NCI-H1092 treated with DMSO at 0.1 percent for 48 hours (cell line): ENCODE measurements at regions not wholly inside any gene's neighbourhood (a gene's known extent, or its start where the extent isn't known, plus 50 kb on each side); places are given as distances from the start of the nearest gene placed in this dataset.

Source experiments
- DNase-seq: peaks from one replicate; lab custom pipeline; 2025; lab: John Stamatoyannopoulos, UW

DNA sequence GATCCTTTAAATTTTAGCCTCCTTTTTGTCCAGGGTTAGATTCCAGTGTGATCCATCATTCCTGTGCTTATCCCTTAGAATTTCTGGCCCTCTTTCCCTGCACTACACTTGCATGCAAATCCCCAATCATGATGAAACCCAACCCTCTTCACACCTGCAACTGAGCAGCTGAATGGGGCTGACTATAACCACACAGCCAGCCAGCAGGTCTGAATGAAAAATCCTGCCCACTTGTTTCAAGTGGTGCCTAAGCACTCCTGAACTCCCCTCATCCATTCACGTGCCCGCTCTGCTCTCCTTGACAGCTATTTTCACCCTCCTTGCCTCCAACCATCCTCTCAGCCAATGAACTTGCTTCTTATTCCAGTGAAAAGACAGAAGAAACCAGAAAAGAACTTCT, 80.5 kb upstream of the AFF3 start:
- DNase-seq = peak; percentile 60

GRCh38 chr2:100218552-100218951, 76.2 kb upstream of the AFF3 start:
- DNase-seq = no peak

DNA sequence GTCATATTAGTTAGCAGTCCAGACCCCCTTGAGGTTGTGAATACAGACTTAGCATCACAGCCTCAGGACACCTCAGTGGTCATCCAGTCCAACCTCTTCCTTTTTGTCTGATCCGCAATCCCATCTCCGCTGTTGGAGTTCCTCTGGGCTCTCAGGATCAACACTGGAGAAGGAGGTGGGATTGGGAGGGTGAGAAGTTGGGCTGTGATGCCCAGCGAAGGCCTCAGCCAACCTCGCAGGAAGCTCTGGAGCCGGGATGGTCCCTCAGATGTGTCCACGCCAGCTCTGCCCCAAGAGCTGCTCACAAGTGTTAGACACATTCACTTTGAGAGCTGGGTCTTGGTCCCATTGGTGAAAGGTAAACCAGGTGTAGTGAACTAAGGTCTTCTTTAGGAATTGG, 74.9 kb upstream of the AFF3 start:
- DNase-seq = no peak

- DNase-seq = no peak
Measured at GRCh38 chr2:100216015-100216414, 73.6 kb upstream of the AFF3 start.

DNA sequence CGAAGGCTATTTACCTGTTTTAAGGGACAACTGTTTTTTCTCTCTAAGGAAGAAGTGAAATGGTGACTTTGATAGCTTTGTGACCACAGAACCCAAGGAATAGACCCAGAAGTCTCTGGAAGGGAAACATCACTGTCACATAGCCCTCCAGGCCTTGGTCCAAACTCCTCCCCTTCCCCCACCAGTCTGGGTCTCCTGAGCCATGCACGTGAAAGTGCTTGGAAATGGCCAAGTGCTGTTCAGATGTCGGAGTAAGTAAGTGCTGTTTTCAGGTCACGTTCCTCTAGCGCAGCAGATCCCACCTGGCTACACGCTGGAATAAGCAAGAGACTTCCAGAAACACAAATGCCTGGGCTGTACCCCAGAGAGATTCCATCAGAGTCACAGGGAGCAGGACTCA, 73.0 kb upstream of the AFF3 start:
- no peak for DNase-seq

DNA sequence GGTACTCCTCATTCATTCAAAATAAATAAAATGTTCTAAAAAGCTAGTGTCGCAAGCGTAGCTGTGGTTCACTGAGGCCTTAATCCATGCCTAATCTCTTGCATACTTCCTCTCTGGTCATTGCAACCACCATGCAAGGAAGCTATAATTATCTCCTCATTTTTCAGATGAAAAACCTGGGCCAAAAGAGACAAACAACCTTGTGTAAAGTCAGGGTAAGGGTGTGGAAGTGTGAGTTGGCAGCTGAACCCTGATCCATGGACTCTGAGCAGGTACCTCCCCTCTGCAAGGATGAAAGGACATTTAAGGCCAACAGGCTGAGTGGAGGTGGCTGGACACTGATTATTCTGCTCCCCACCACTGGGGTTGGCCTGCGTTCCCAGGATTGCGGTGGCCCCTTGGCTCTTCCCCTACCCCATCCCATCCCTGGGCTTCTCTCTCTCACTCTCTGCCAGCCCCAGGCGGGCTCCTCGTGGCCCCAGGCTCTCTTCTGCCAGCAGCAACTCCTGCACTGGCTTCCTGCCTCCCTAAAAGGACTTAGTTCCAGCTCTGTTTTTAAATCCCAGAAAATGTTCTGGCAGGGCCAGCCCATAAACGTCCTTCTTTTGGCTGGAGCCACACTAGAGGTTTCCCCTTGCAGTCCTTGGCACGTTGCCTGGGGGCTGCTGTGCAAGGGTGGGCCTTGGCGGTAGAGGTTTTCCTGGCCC, 72.0 kb upstream of the AFF3 start:
- DNase-seq = peak; percentile 83

DNA sequence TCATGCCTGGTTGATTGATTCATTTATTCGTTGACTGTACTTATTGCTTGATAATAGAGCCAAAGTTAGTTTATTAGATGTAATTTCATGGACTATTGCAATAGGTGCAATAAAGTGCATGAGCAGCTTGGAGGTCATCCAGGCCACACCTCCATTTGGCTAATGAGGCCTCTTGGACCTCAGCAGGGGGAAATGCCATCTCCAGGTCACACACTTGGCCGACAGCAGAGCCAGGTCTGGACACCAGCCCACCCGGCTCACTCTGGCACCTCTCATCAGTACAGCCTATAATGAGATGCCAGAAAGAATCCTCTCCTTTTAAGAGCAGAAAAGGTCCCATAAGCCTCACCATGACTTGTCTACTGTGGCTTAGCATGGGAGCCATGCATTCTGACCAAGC, 71.2 kb upstream of the AFF3 start:
- no peak for DNase-seq

GRCh38 chr2:100212850-100213249, 70.5 kb upstream of the AFF3 start:
- DNase-seq = no peak

GRCh38 chr2:100211521-100211920, 69.1 kb upstream of the AFF3 start:
- DNase-seq = no peak

- DNase-seq = no peak
Measured at GRCh38 chr2:100208141-100208770, 65.9 kb upstream of the AFF3 start.

- no peak for DNase-seq
Measured at GRCh38 chr2:100207411-100207885, 65.1 kb upstream of the AFF3 start.

DNA sequence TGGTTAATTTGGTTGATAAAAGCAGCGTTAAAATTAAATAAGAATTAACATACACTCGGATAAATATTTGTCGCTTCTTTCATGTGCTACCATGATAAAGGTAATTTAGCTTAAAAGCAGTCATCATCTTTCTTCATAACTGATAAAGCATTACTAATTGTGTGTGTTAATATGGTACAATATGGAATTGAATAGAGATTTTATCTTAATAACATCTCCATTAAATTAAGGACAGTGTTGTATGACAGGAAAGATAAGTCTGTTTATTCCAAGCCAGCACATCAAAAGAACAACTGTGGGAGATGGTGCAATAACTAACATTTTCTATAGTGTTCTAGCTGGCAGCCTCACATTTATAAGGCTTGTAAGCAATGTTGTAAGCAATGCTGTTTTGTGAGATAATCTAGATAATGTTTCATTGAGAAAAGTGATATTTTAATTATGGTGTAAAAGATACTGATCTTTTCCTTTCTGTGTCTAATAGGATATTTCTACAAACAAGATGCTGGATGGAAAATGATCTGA, 64.4 kb upstream of the AFF3 start:
- no peak for DNase-seq

- no peak for DNase-seq
Measured at GRCh38 chr2:100205174-100205573, 62.8 kb upstream of the AFF3 start.

GRCh38 chr2:100202567-100202966, 60.2 kb upstream of the AFF3 start:
- DNase-seq = no peak

DNA sequence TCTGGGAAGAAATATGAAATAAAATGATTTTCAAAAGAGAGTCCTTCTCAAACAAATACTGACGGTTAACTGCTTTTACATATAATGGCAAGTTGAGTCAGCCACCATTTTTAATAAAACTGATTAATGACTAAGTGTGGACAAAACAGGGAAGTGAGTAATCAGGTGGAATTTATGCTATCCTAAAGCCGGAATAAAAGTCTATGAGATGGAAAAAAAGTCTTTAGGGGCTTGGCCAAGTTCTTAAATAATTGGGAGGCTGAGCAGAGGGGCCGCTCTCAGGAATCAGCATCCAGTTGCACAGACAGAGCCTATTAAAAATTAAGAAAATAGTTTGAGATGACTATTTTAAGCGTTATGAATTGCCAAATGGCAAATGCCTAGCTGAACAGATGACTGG, 58.6 kb upstream of the AFF3 start:
- no peak for DNase-seq

GRCh38 chr2:100199421-100199820, 57.0 kb upstream of the AFF3 start:
- no peak for DNase-seq

DNA sequence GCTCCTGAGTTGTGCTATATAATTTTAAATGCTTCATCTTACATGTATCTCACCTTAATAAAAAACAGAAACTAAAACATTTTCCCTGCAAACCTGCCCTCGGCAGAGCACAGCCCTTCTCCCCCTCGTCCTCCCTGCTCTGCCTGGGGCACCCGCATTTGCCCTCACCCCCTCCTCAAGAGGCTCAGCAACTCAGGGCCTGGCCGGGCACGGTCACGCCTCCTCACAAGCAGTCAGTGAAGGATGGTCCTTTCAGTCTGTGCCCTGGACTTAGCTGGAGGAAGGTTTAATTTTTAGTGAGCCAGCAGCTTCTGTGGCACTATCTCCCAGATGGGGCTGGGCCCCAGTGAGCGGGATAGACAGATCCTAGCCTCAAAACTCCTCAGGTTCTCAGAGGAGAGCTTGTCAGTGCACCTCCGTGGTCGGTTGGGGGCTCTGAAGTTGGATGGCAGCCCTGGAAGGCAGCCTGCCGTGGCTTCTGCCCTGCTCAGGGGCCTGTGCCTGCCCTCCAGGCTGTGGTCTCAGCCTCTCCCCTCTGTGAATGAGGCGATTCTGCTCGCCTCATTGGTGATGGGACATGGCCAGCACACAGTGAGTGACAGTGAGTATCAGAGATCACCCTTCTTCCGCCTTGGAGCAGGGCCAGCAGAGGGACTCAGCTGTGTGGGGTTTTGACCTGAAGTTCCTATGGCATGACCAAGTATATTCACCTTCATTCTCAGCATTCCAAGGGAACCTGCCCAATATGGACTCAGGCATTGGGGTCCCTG, 56.3 kb upstream of the AFF3 start:
- no peak for DNase-seq

DNA sequence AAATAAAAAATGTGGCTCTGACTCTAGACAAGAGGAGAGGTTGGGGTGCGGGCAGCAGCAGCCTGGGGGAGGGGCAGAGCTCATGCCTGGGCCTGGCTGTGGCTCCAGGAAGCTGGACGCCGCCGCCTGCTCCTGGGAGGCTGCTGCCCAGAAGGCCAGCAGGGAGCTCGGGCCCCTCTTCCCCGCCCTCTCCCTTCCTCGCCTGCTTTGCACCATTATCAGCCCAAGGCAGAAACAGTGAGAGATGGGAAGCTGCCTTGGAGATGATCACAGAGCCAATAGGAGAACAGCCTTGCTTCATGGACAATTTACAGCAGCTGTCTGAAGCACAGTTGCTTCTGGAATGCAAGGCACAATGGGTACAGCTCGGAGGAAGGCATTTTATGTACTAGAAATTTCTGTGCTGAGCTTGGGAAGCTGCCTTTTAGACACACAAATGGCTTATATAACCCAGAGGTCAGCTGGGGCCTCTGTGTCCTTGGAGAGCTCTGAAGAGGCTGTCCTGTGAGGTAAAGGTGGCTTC, 55.3 kb upstream of the AFF3 start:
- DNase-seq = no peak

DNA sequence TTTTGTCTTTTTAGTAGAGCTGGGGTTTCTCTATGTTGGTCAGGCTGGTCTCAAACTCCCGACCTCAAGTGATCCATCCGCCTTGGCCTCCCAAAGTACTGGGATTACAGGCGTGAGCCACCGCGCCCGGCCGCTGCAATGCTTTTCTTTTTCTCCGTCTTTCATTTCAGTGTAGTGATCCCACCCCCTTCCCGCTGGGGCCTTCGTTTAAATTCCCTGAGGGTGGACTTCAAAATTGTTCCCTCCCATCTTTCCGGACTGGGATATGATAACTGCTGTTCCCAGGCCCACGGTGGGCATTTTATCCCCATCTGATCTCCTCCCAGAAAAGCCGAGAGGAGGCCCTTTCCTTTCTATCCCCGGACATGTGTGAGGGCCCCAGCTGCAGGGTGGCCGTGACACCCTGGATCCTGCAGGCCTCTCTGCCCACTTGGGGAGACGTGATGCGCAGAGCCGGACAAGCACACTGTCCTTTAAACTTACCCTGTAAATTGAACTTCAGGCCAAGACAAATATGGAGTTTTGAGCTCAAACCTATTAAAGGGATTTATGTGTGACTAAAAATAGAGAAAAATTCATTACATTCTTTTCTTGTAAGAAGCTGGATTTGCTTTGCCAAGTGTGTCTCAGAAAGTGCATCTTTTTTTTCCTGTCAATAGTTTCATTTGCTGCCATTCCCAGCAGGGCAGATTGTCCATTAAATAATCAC, 54.5 kb upstream of the AFF3 start:
- no peak for DNase-seq

DNA sequence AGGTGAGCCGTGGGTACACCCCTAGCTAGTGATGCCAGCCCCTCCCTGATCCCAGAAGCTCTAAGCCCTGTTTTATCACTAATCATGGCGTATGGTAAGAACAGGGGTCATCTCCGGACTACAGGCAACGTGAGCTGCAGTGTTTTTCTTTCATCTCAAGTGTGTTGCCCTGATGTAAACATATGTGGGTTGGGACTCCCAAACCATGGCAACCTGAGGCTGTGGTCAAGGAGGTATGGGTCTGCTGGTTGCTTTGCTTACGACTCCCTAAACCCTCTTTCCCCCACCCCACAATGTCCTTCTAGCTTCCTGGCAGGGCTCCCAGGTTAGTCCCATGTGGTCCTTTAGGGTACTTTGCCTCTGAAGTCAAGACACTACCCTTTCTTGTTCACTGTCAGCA, 53.6 kb upstream of the AFF3 start:
- no peak for DNase-seq

GRCh38 chr2:100194951-100195350, 52.6 kb upstream of the AFF3 start:
- no peak for DNase-seq

DNA sequence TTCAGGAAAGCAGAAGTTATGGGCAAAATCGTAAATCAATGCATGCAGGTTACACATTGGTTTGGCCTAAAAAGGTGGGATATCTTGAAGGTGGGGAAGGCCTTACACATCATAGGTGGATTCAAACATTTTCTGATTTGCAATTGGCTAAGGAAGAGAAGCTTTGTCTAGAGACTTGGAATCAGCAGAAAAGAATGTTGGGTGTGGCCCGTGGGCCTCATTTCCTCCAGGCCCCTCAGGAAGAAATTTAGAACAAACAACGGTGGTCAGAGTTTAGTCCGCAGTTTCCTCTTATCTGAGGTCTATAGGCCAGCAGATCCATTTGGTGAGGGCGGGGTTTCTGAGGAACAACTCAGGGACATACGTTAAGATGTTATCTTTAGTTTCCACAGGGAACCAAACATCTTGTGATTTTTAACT, 50.9 kb upstream of the AFF3 start:
- DNase-seq = no peak
